ENCODE measurements at regions not wholly inside any gene's neighbourhood (a gene's known extent, or its start where the extent isn't known, plus 50 kb on each side); places are given as distances from the start of the nearest gene placed in this dataset.
"Not testable (repeated sequence)": the region's sequence is repeated elsewhere in the genome, so short reads cannot be mapped to it uniquely, and the experiment has no call there.

DNA sequence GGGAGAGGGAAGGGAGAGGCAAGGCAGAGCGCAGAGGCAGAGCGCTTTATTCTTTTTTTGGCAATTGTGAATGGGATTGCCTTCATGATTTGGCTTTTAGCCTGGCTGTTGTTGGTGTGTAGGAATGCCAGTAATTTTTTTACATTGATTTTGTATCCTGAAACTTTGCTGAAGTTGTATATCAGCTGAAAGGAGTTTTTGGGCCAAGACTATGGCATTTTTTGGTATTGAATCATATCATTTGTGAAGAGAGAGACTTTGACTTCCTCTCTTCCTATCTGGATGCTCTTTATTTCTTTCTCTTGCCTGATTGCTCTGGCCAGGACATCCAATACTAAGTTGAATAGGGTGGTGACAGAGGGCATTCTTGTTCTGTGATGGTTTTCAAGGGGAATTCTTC is 291.3 kb downstream of the REEP3 start:
- H3K4me3 ChIP-seq, result no peak overlapping the region
- intact Hi-C loops (cut with DNase I, micrococcal nuclease), result no loop called here
- no peaks in the 10 kb centered on the region for H3K4me1 ChIP-seq (ENCODE audit: low read depth)
- ATAC-seq, result no peak
- H3K36me3 ChIP-seq (ENCODE audit: low read depth), result no peaks in the 10 kb centered on the region
- no peaks in the 10 kb centered on the region for H3K9me3 ChIP-seq
- TF ChIP-seq, protein P1, sequence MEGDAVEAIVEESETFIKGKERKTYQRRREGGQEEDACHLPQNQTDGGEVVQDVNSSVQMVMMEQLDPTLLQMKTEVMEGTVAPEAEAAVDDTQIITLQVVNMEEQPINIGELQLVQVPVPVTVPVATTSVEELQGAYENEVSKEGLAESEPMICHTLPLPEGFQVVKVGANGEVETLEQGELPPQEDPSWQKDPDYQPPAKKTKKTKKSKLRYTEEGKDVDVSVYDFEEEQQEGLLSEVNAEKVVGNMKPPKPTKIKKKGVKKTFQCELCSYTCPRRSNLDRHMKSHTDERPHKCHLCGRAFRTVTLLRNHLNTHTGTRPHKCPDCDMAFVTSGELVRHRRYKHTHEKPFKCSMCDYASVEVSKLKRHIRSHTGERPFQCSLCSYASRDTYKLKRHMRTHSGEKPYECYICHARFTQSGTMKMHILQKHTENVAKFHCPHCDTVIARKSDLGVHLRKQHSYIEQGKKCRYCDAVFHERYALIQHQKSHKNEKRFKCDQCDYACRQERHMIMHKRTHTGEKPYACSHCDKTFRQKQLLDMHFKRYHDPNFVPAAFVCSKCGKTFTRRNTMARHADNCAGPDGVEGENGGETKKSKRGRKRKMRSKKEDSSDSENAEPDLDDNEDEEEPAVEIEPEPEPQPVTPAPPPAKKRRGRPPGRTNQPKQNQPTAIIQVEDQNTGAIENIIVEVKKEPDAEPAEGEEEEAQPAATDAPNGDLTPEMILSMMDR (IDR thresholded peaks at IDR 0.05), result no peak
- no peak for DNase-seq

DNA sequence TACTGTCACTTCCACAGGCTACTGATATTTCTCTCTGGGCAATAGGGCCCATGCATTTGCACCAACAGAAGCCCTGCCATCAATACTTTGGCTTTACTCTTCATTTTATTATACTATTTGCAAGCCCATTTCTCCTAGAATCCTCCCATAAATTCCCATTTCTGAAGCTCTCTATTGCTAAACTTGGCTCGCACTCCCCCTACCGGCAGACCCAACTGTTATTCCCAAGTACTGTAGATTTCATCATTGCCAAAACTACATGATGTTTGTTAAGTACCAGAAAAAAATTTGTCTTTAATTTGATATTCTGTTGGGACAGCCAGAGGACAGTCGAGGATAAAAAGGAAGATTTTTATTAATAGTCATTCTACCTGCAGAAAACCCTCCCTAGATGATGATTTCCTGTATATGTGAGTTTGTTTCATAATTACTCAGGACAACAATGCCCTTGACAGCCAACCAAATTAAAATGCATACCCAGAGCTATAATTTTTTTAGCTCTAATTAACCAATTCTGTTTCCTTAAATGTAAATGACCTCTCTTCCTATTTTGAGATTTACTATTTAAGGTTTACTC is 298.6 kb downstream of the REEP3 start:
- intact Hi-C loops (cut with DNase I, micrococcal nuclease), result no loop called here
- TF ChIP-seq, protein P1 (IDR thresholded peaks at IDR 0.05), result peak; percentile 63
- no peaks in the 10 kb centered on the region for H3K9me3 ChIP-seq
- no peak for ATAC-seq
- no peaks in the 10 kb centered on the region for H3K4me1 ChIP-seq (ENCODE audit: low read depth)
- peak in 2 of 3 donors; percentile 45 to 78 for DNase-seq
- no peak overlapping the region for H3K4me3 ChIP-seq
- no peaks in the 10 kb centered on the region for H3K36me3 ChIP-seq (ENCODE audit: low read depth)

DNA sequence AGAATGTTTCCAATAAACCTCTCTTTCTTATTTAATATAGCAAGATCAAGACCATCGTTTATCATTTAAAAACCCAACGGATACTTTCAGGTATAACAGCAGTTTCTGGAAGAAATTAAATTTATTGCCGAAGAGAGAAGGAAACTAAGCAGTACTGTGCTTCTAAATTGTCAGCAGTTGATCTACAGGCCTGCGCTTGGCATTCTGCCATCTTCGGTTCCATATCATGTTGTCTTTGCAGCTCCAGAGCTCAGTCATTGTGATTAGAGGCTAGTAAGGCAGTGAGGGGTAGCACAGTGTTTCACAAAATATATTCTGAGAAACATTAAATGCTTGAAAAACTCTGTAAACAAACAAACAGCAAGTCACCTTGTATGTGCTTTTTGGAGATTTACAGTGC is 301.3 kb downstream of the REEP3 start:
- no peaks in the 10 kb centered on the region for H3K4me1 ChIP-seq (ENCODE audit: low read depth)
- H3K4me3 ChIP-seq, result no peak overlapping the region
- TF ChIP-seq, protein P1 (IDR thresholded peaks at IDR 0.05), result no peak
- no peak for ATAC-seq
- no peaks in the 10 kb centered on the region for H3K9me3 ChIP-seq
- intact Hi-C loops (cut with DNase I, micrococcal nuclease), result no loop called here
- H3K36me3 ChIP-seq (ENCODE audit: low read depth), result no peaks in the 10 kb centered on the region
- DNase-seq, result no peak

DNA sequence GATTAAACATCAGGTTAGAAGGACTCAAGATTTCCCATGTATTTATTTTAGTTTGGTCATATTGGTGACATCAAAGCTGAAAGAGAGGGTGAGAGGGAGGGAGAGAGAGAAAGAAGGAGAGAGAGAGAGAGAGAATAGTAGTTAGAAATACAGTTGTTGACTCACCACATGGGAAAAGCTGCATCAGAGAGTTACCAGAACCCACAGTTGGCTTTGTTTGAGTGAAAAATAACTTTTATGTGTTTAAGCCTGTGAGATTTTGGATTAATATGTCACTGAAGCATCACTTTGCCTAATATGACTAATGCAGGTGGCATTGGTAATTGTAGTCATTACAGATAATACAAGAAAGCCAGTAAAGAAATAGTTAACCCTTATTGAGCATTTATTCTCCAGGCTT is 303.9 kb downstream of the REEP3 start:
- intact Hi-C loops (cut with DNase I, micrococcal nuclease), result no loop called here
- ATAC-seq, result no peak
- H3K4me3 ChIP-seq, result no peak overlapping the region
- TF ChIP-seq, protein P1 (IDR thresholded peaks at IDR 0.05), result no peak
- H3K9me3 ChIP-seq, result no peaks in the 10 kb centered on the region
- no peak for DNase-seq
- H3K36me3 ChIP-seq (ENCODE audit: low read depth), result no peaks in the 10 kb centered on the region
- H3K4me1 ChIP-seq (ENCODE audit: low read depth), result no peaks in the 10 kb centered on the region

DNA sequence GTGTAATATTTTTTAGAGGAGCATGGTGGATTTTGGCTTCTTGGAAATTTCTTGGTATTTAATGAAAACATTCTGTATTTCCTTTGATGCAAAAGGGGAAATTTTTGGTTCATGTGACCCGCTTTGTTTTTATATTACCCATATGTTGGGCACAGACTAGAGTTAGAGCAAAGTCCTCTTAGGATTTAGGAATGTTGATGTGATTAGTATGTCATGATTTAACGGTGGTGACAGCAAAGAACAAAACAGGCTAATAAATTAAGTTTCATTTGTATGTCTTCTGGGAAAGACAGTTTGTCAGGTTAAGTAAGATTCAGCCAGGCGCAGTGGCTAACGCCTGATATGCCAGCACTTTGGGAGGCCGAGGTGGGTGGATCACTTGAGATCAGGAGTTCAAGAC is 304.6 kb downstream of the REEP3 start:
- no peak for ATAC-seq
- H3K36me3 ChIP-seq (ENCODE audit: low read depth), result no peaks in the 10 kb centered on the region
- TF ChIP-seq, protein P1 (IDR thresholded peaks at IDR 0.05), result no peak
- no peaks in the 10 kb centered on the region for H3K4me1 ChIP-seq (ENCODE audit: low read depth)
- intact Hi-C loops (cut with DNase I, micrococcal nuclease), result no loop called here
- H3K9me3 ChIP-seq, result no peaks in the 10 kb centered on the region
- DNase-seq, result no peak
- H3K4me3 ChIP-seq, result no peak overlapping the region

DNA sequence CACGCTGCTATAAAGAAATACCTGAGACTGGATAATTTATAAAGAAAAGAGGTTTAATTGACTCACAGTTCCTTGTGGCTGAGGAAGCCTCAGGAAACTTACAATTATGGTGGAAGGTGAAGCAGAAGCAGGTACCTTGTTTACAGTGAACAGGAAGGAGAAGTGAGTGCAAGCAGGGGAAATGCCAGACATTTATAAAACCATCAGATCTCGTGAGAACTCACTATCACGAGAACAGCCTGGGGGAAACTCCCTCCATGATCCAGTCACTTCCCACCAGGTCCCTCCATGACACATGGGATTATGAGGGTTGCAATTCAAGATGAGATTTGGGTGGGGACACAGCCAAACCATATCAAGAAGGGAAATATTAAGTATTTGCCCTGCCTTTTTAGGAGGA is 305.8 kb downstream of the REEP3 start:
- H3K9me3 ChIP-seq; H3K4me1 ChIP-seq (ENCODE audit: low read depth); ATAC-seq; DNase-seq; intact Hi-C loops (cut with DNase I, micrococcal nuclease); H3K36me3 ChIP-seq (ENCODE audit: low read depth); H3K4me3 ChIP-seq: not testable (repeated sequence)
